Loucy (cell line): ENCODE measurements at regions not wholly inside any gene's neighbourhood (a gene's known extent, or its start where the extent isn't known, plus 50 kb on each side); places are given as distances from the start of the nearest gene placed in this dataset.

ENCODE experiments used
- H2AFZ ChIP-seq: fragments of 200-600 bp; sonication (generic); 2 replicates; pipeline ENCODE4 v1.6.0; 2016; ENCODE audit warnings: antibody characterized with exemption, mild to moderate bottlenecking, low read length, moderate library complexity
- H3F3A ChIP-seq: fragments of 200-600 bp; 2 replicates; pipeline ENCODE4 v1.6.0; 2016; ENCODE audit warnings: antibody characterized with exemption, low read depth, mild to moderate bottlenecking
- H3K27me3 ChIP-seq: fragments of 200-600 bp; sonication (generic); 2 replicates; pipeline ENCODE4 v1.6.1; 2014; ENCODE audit warnings: low read length, mild to moderate bottlenecking; ENCODE audit not compliant: insufficient read depth, poor library complexity, severe bottlenecking
- H3K36me3 ChIP-seq: fragments of 200-600 bp; sonication (generic); 2 replicates; pipeline ENCODE4 v1.6.1; 2016; ENCODE audit warnings: low read length; ENCODE audit not compliant: insufficient read depth
- H3K4me1 ChIP-seq: fragments of 200-600 bp; sonication (generic); 2 replicates; pipeline ENCODE4 v1.5.1; 2014; ENCODE audit warnings: low read length, mild to moderate bottlenecking; ENCODE audit not compliant: insufficient read depth, poor library complexity, severe bottlenecking
- H3K4me2 ChIP-seq: fragments of 200-600 bp; sonication (generic); 2 replicates; pipeline ENCODE4 v1.6.0; 2014; ENCODE audit warnings: antibody characterized with exemption, low read length, low read depth, mild to moderate bottlenecking; ENCODE audit not compliant: poor library complexity, severe bottlenecking
- H3K4me3 ChIP-seq: fragments of 200-600 bp; sonication (generic); 2 replicates; pipeline ENCODE4 v1.5.1; 2014; ENCODE audit warnings: low read length, mild to moderate bottlenecking, mixed read lengths; ENCODE audit not compliant: poor library complexity, severe bottlenecking
- H3K79me2 ChIP-seq: fragments of 200-600 bp; sonication (generic); 2 replicates; pipeline ENCODE4 v1.6.1; 2014; ENCODE audit warnings: low read length; ENCODE audit not compliant: insufficient read depth
- H3K9ac ChIP-seq: fragments of 200-600 bp; sonication (generic); 2 replicates; pipeline ENCODE4 v1.6.0; 2014; ENCODE audit warnings: mild to moderate bottlenecking, low read depth, low read length, moderate library complexity; ENCODE audit not compliant: poor library complexity, severe bottlenecking
- H3K9me2 ChIP-seq: fragments of 200-600 bp; sonication (generic); replicated peaks from 2 replicates; pipeline ENCODE4 v1.6.1; 2016; ENCODE audit warnings: low read depth, low read length, mixed read lengths
- H3K9me3 ChIP-seq: fragments of 200-600 bp; sonication (generic); 2 replicates; pipeline ENCODE4 v1.6.1; 2014; ENCODE audit warnings: mild to moderate bottlenecking, antibody characterized with exemption, low read length, low read depth; ENCODE audit not compliant: insufficient read depth
- H4K20me1 ChIP-seq: fragments of 200-600 bp; sonication (generic); 2 replicates; pipeline ENCODE4 v1.6.0; 2014; ENCODE audit warnings: antibody characterized with exemption, low read length, mild to moderate bottlenecking; ENCODE audit not compliant: insufficient read depth, poor library complexity, severe bottlenecking
- CTCF ChIP-seq: fragments of 200-600 bp; sonication (generic); conservative IDR thresholded peaks from 2 replicates; pipeline ENCODE4 v1.5.1; 2014; ENCODE audit warnings: mild to moderate bottlenecking, antibody characterized with exemption, low read length
- EZH2phosphoT487 ChIP-seq: fragments of 200-600 bp; IDR thresholded peaks from 2 replicates; pipeline ENCODE4 v1.6.1; 2018; ENCODE audit warnings: antibody characterized with exemption, mild to moderate bottlenecking, moderate library complexity, borderline replicate concordance

GRCh38 chr14:49362916-49363315, 223.3 kb downstream of the RPS29 start:
- Histone ChIP-seq H2AFZ (no peak overlapping the region), H3F3A (no peaks in the 10 kb centered on the region), H3K79me2 (no peaks in the 10 kb centered on the region), H3K27me3 (no peaks in the 10 kb centered on the region), H3K9me3 (no peaks in the 10 kb centered on the region), H3K9ac (no peak overlapping the region), H3K9me2 (no peaks in the 10 kb centered on the region), H3K4me2 (no peak overlapping the region), H3K4me3 (no peak overlapping the region), H3K36me3 (no peaks in the 10 kb centered on the region), H4K20me1 (no peaks in the 10 kb centered on the region), H3K4me1 (peaks cover 3% of the 10 kb centered on the region)
- TF ChIP-seq EZH2phosphoT487 (no peak), CTCF (no peak)

- no peaks in the 10 kb centered on the region for H4K20me1 ChIP-seq
These were observed 247.1 kb downstream of the RPS29 start for GRCh38 chr14:49339130-49339529.

DNA sequence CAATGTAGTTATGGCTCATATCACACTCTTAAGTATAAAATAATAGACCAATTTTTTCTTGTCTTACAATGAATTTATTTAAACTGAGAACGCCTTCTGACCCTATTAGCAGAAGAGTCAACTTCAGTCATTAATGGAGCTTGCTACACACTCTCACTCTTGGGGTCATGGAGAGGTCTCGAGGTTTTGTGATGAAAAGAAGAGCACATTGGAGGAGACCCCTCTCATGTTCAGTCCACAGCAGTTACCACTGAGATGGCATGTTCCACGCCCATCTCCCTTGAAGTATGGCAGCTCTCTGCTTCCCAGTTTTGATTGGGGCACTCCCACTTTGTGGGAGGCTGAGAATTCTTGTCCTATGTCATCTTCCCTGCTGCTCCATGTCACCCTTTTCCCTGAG, 266.4 kb downstream of the RPS29 start:
- Histone ChIP-seq H3K9ac (no peak overlapping the region), H3K36me3 (no peaks in the 10 kb centered on the region), H3K27me3 (no peaks in the 10 kb centered on the region), H3F3A (no peaks in the 10 kb centered on the region), H4K20me1 (no peaks in the 10 kb centered on the region), H2AFZ (no peak overlapping the region), H3K4me2 (no peak overlapping the region), H3K9me2 (no peaks in the 10 kb centered on the region), H3K4me3 (no peak overlapping the region), H3K4me1 (no peaks in the 10 kb centered on the region), H3K79me2 (no peaks in the 10 kb centered on the region), H3K9me3 (no peaks in the 10 kb centered on the region)
- no peak for TF ChIP-seq EZH2phosphoT487
- TF ChIP-seq CTCF, result no peak

More at GRCh38 chr14:49339130-49339529, 247.1 kb downstream of the RPS29 start:
- Histone ChIP-seq H3K4me2 (no peak overlapping the region), H3K36me3 (no peaks in the 10 kb centered on the region), H3K9me3 (no peaks in the 10 kb centered on the region), H2AFZ (no peak overlapping the region), H3K4me3 (no peak overlapping the region), H3K9me2 (no peaks in the 10 kb centered on the region), H3K4me1 (peaks cover 3% of the 10 kb centered on the region), H3F3A (no peaks in the 10 kb centered on the region), H3K79me2 (no peaks in the 10 kb centered on the region), H3K27me3 (no peaks in the 10 kb centered on the region), H3K9ac (no peak overlapping the region)
- no peak for TF ChIP-seq EZH2phosphoT487
- no peak for TF ChIP-seq CTCF
